ENCODE measurements at regions not wholly inside any gene's neighbourhood (a gene's known extent, or its start where the extent isn't known, plus 50 kb on each side); places are given as distances from the start of the nearest gene placed in this dataset.

GRCh38 chr5:118257066-118257465 lies 731.3 kb downstream of the DTWD2 start:
- DNase-seq: no peak

- no peak for DNase-seq
Measured at GRCh38 chr5:118253225-118254061, 734.9 kb downstream of the DTWD2 start.

GRCh38 chr5:118249386-118249785 lies 739.0 kb downstream of the DTWD2 start:
- no peak for DNase-seq

- no peak for DNase-seq
Measured at GRCh38 chr5:118247458-118247857, 740.9 kb downstream of the DTWD2 start.

- DNase-seq: no peak
Measured at GRCh38 chr5:118243613-118244012, 744.7 kb downstream of the DTWD2 start.

GRCh38 chr5:118243068-118243467 lies 745.3 kb downstream of the DTWD2 start:
- no peak for DNase-seq

- DNase-seq: no peak
Measured at GRCh38 chr5:118236108-118236849, 752.1 kb downstream of the DTWD2 start.

- DNase-seq: no peak
Measured at GRCh38 chr5:118233606-118234005, 754.7 kb downstream of the DTWD2 start.

GRCh38 chr5:118228489-118228888 lies 759.9 kb downstream of the DTWD2 start:
- DNase-seq: no peak

GRCh38 chr5:118224546-118224945 lies 763.8 kb downstream of the DTWD2 start:
- no peak for DNase-seq

GRCh38 chr5:118220556-118221195 lies 767.7 kb downstream of the DTWD2 start:
- no peak for DNase-seq

- DNase-seq: no peak
Measured at GRCh38 chr5:118211606-118212005, 776.7 kb downstream of the DTWD2 start.

- DNase-seq: no peak
Measured at GRCh38 chr5:118208031-118208453, 780.3 kb downstream of the DTWD2 start.

GRCh38 chr5:118199801-118200200 lies 788.5 kb downstream of the DTWD2 start:
- DNase-seq: no peak

- no peak for DNase-seq
Measured at GRCh38 chr5:118196229-118196628, 792.1 kb downstream of the DTWD2 start.

- no peak for DNase-seq
Measured at GRCh38 chr5:118195211-118195610, 793.1 kb downstream of the DTWD2 start.

GRCh38 chr5:118193194-118193905 lies 795.0 kb downstream of the DTWD2 start:
- no peak for DNase-seq

- no peak for DNase-seq
Measured at GRCh38 chr5:118185018-118185417, 803.3 kb downstream of the DTWD2 start.

- DNase-seq: no peak
Measured at GRCh38 chr5:118176146-118176545, 812.2 kb downstream of the DTWD2 start.

GRCh38 chr5:118174671-118175070 lies 813.7 kb downstream of the DTWD2 start:
- no peak for DNase-seq

GRCh38 chr5:118173340-118173739 lies 815.0 kb downstream of the DTWD2 start:
- no peak for DNase-seq

GRCh38 chr5:118165619-118166018 lies 822.7 kb downstream of the DTWD2 start:
- no peak for DNase-seq

- no peak for DNase-seq
Measured at GRCh38 chr5:118156181-118156580, 832.2 kb downstream of the DTWD2 start.

Measured in inflammatory macrophage treated with lipopolysaccharide for 1 hour (primary cell).